CD4-positive, alpha-beta T cell (primary cell): ENCODE measurements at regions not wholly inside any gene's neighbourhood (a gene's known extent, or its start where the extent isn't known, plus 50 kb on each side); places are given as distances from the start of the nearest gene placed in this dataset.

Source experiments
- ATAC-seq: fragments of 200-7000 bp; cut with Tn5 transposase; one replicate; pipeline ENCODE4 v1.10.0; 2022; ENCODE audit warnings: mild to moderate bottlenecking; ENCODE audit not compliant: poor library complexity
- CTCF ChIA-PET: fragments of 350-600 bp; sonication (Branson Sonifier 250); formaldehyde crosslinking; loops from one replicate; lab custom pipeline; 2021; ENCODE audit warnings: antibody characterized with exemption, inconsistent platforms; lab: Charles Lee
- POLR2A ChIA-PET: fragments of 350-600 bp; sonication (Branson Sonifier 250); formaldehyde crosslinking; loops from one replicate; lab custom pipeline; 2021; ENCODE audit warnings: antibody characterized with exemption, inconsistent platforms; lab: Charles Lee
- DNase-seq, 14 experiments: peaks; one replicate each; pipeline ENCODE4 v3.0.0-alpha.2; 2013 to 2020; ENCODE audit warnings: mixed read lengths in 2 of 14
- H3K27ac ChIP-seq, 2 donors: one replicate each; pipeline versions ENCODE4 v1.5.1 to v1.7.0; 2013; ENCODE audit warnings: low read length in 2 of 2, low read depth in 1 of 2, mild to moderate bottlenecking in 1 of 2
- H3K27me3 ChIP-seq, 2 experiments: 1 replicate in 1 of 2; 2 replicates in 1 of 2; pipeline versions ENCODE4 v1.6.1 to v1.7.0; 2013; ENCODE audit warnings: low read length in 2 of 2, control low read depth in 1 of 2, mild to moderate bottlenecking in 1 of 2, moderate library complexity in 1 of 2; ENCODE audit not compliant: insufficient read depth in 2 of 2, control insufficient read depth in 1 of 2
- H3K36me3 ChIP-seq: one replicate; pipeline ENCODE4 v1.6.1; 2013; ENCODE audit warnings: low read length, control low read depth; ENCODE audit not compliant: insufficient read depth
- H3K4me1 ChIP-seq: one replicate; pipeline ENCODE4 v1.6.1; 2013; ENCODE audit warnings: low read length, control low read depth; ENCODE audit not compliant: insufficient read depth
- H3K4me3 ChIP-seq: one replicate; pipeline ENCODE4 v1.5.1; 2013; ENCODE audit warnings: mild to moderate bottlenecking, low read length, moderate library complexity
- H3K9me3 ChIP-seq, 2 experiments: 1 replicate in 1 of 2; 2 replicates in 1 of 2; pipeline versions ENCODE4 v1.6.1 to v1.7.0; 2013; ENCODE audit warnings: low read length in 2 of 2, mild to moderate bottlenecking in 2 of 2, control low read depth in 1 of 2, moderate library complexity in 1 of 2; ENCODE audit not compliant: control insufficient read depth in 1 of 2, insufficient read depth in 1 of 2
- H3K27ac Mint-ChIP-seq: one replicate; pipeline ENCODE4 v1.8.0; 2020; ENCODE audit warnings: mixed read lengths
- H3K27me3 Mint-ChIP-seq: one replicate; pipeline ENCODE4 v1.8.0; 2021; ENCODE audit warnings: mixed read lengths
- H3K36me3 Mint-ChIP-seq: one replicate; pipeline ENCODE4 v1.8.0; 2021; ENCODE audit warnings: low read depth, mixed read lengths
- H3K4me1 Mint-ChIP-seq: one replicate; pipeline ENCODE4 v1.8.0; 2021; ENCODE audit warnings: low read depth, mixed read lengths
- H3K4me3 Mint-ChIP-seq: one replicate; pipeline ENCODE4 v1.8.0; 2020; ENCODE audit warnings: mild to moderate bottlenecking, mixed read lengths
- H3K9me3 Mint-ChIP-seq: one replicate; pipeline ENCODE4 v1.8.0; 2020; ENCODE audit warnings: mixed read lengths
- intact Hi-C, 2 experiments: fragments of 100-400 bp; cut with DNase I in 1 of 2; cut with micrococcal nuclease in 1 of 2; formaldehyde crosslinking; loops; one replicate each; pipeline versions ENCODE4 v1.15.1 to v1.9.0; 2023 to 2025; cut with DNase I, micrococcal nuclease
- TF ChIP-seq, protein P1 (sequence below): fragments of 200-600 bp; IDR thresholded peaks from one replicate; pipeline ENCODE4 v1.8.0; 2022; ENCODE audit warnings: antibody characterized with exemption, mild to moderate bottlenecking

DNA sequence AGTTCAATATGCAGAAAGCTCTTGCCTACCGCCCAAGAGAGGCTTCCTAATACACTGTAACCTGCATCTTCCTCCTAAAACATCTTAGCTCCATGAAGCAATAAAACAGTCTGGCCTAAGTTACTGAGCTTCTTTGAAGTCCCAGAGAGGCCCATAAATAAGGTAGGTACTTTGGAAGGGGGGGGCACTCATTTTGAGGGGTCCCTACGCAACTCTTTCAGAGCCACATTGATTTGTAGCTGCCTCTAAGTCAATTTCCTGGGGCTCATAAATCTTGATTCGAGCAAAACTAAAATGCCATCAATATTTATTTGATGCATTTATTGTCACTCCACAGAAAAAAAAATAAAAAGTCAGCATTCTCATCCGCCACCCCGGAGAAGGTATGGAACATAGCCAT, 60.4 kb upstream of the SIX2 start:
- Histone ChIP-seq H3K36me3 (no peaks in the 10 kb centered on the region), H3K9me3 (peaks cover 0 to 4% of the 10 kb centered on the region in 2 experiments), H3K4me3 (no peak overlapping the region), H3K27ac (no peak overlapping the region), H3K27me3 (peaks cover 9 to 13% of the 10 kb centered on the region in 2 experiments), H3K4me1 (no peaks in the 10 kb centered on the region)
- Mint-ChIP-seq H3K36me3 (no peaks in the 10 kb centered on the region), H3K4me1 (no peaks in the 10 kb centered on the region), H3K4me3 (no peak overlapping the region), H3K27ac (no peak overlapping the region), H3K27me3 (peaks cover 65% of the 10 kb centered on the region), H3K9me3 (no peaks in the 10 kb centered on the region)
- POLR2A ChIA-PET = no interaction called here
- TF ChIP-seq, protein P1, sequence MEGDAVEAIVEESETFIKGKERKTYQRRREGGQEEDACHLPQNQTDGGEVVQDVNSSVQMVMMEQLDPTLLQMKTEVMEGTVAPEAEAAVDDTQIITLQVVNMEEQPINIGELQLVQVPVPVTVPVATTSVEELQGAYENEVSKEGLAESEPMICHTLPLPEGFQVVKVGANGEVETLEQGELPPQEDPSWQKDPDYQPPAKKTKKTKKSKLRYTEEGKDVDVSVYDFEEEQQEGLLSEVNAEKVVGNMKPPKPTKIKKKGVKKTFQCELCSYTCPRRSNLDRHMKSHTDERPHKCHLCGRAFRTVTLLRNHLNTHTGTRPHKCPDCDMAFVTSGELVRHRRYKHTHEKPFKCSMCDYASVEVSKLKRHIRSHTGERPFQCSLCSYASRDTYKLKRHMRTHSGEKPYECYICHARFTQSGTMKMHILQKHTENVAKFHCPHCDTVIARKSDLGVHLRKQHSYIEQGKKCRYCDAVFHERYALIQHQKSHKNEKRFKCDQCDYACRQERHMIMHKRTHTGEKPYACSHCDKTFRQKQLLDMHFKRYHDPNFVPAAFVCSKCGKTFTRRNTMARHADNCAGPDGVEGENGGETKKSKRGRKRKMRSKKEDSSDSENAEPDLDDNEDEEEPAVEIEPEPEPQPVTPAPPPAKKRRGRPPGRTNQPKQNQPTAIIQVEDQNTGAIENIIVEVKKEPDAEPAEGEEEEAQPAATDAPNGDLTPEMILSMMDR = no peak
- CTCF ChIA-PET = no interaction called here
- DNase-seq (no peak), ATAC-seq (no peak)
- intact Hi-C loops = no loop called here

GRCh38 chr2:45068571-45069140, 59.4 kb upstream of the SIX2 start:
- Histone ChIP-seq H3K4me1 (no peaks in the 10 kb centered on the region), H3K27ac (no peak overlapping the region), H3K9me3 (peaks cover 0 to 4% of the 10 kb centered on the region in 2 experiments), H3K27me3 (peaks cover 6 to 9% of the 10 kb centered on the region in 2 experiments), H3K4me3 (no peak overlapping the region), H3K36me3 (no peaks in the 10 kb centered on the region)
- no peaks in the 10 kb centered on the region for H3K4me1 Mint-ChIP-seq
- no peak overlapping the region for H3K27ac Mint-ChIP-seq
- no peaks in the 10 kb centered on the region for H3K9me3 Mint-ChIP-seq
- DNase-seq (no peak), ATAC-seq (no peak)
- H3K27me3 Mint-ChIP-seq = peaks cover 55% of the 10 kb centered on the region
- intact Hi-C loops = no loop called here
- TF ChIP-seq, protein P1 = no peak
- H3K36me3 Mint-ChIP-seq = no peaks in the 10 kb centered on the region
- POLR2A ChIA-PET = no interaction called here
- H3K4me3 Mint-ChIP-seq = no peak overlapping the region
- CTCF ChIA-PET = no interaction called here

DNA sequence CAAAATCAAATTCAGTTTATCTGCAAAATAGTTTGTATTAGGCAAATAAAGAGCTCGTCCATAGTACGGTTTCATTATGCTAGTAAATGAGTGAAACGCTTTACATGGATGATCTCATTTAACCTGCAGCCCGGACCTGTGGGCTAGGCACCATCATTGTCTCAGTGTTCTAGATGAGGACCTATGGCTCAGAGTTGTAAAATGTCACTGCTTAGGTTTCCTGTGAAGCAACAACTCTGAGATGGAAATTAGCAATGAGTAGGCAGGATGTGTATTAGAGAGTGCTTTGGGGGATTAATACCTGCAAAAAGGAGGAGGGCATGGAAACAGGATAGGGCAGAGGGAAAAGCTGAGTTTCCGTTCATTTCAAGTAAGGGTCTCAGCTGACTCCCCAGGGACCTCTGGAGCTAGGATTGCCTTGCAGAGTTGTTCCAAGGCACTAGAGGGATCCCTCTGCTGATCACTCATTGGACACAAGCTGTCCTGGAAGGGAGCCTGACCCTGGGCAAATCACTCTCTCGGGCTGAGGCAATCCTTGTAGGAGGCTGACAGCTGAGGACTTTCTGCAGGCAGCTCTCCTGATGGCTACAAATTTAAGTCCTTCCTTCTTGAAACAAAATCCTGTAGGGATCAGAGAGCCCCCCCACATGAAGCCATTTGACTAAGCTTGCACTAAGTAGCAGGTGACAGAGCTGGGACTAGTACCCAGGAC, 58.8 kb upstream of the SIX2 start:
- no peaks in the 10 kb centered on the region for H3K4me1 ChIP-seq
- Mint-ChIP-seq H3K36me3 (no peaks in the 10 kb centered on the region), H3K27me3 (peaks cover 49% of the 10 kb centered on the region), H3K4me3 (no peak overlapping the region), H3K4me1 (no peaks in the 10 kb centered on the region), H3K27ac (no peak overlapping the region), H3K9me3 (no peaks in the 10 kb centered on the region)
- H3K4me3 ChIP-seq = no peak overlapping the region
- no peak overlapping the region for H3K27ac ChIP-seq
- ChIA-PET CTCF (no interaction called here), POLR2A (no interaction called here)
- peaks cover 6 to 9% of the 10 kb centered on the region in 2 experiments for H3K27me3 ChIP-seq
- DNase-seq (no peak), ATAC-seq (no peak)
- intact Hi-C loops = no loop called here
- H3K36me3 ChIP-seq = no peaks in the 10 kb centered on the region
- TF ChIP-seq, protein P1 = no peak
- H3K9me3 ChIP-seq = peaks cover 0 to 4% of the 10 kb centered on the region in 2 experiments
